ENCODE measurements at regions not wholly inside any gene's neighbourhood (a gene's known extent, or its start where the extent isn't known, plus 50 kb on each side); places are given as distances from the start of the nearest gene placed in this dataset.
"Not testable (repeated sequence)": the region's sequence is repeated elsewhere in the genome, so short reads cannot be mapped to it uniquely, and the experiment has no call there.

DNA sequence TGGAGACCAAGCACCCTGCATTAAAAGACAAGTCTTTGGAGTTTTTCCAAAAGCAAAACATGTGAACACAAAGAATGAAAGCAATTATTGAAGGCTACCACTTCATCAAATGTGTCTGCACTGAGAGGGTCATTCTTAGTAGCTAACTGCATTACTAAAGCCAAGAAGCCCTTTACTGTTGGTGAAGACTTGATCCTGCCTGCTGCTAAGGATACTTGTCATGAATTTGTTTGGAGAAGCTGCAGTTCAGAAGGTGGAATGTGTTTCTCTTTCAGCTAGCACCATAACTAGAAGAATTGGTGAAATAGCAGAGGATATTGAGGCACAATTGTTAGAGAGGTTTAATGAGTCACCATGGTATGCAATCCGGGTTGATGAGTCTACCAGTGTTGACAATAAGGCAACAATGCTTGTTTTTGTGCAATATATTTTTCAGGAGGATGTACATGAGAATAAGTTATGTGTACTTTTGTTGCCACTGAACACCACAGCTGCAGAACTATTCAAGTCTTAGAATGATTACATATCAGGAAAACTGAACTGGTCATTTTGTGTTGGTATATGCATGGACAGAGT lies 457.3 kb upstream of the ISX start:
- TF ChIP-seq, protein P1, sequence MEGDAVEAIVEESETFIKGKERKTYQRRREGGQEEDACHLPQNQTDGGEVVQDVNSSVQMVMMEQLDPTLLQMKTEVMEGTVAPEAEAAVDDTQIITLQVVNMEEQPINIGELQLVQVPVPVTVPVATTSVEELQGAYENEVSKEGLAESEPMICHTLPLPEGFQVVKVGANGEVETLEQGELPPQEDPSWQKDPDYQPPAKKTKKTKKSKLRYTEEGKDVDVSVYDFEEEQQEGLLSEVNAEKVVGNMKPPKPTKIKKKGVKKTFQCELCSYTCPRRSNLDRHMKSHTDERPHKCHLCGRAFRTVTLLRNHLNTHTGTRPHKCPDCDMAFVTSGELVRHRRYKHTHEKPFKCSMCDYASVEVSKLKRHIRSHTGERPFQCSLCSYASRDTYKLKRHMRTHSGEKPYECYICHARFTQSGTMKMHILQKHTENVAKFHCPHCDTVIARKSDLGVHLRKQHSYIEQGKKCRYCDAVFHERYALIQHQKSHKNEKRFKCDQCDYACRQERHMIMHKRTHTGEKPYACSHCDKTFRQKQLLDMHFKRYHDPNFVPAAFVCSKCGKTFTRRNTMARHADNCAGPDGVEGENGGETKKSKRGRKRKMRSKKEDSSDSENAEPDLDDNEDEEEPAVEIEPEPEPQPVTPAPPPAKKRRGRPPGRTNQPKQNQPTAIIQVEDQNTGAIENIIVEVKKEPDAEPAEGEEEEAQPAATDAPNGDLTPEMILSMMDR (IDR thresholded peaks at IDR 0.05; ENCODE audit: low read depth, low read length): no peak
- H3K4me3 ChIP-seq (ENCODE audit: low read depth, low read length): no peak overlapping the region

DNA sequence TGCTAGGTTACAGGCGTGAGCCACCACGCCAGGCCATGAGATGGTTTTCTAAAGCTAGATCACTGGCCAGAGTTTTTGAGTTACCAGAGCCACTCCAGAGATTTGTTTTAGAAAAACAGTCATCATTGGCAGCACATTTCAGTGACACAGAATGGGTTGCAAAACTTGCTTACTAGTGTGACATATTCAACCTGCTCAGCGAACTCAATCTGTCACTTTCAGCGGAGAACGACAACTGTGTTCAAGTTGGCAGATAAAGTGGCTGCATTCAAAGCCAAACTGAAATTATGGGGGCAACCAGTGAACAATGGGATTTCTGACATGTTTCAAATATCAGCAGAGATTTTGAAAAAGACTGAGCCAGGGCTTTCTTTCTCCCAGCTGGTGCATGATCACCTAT lies 456.3 kb upstream of the ISX start:
- TF ChIP-seq, protein P1 (IDR thresholded peaks at IDR 0.05; ENCODE audit: low read depth, low read length): no peak
- no peak overlapping the region for H3K4me3 ChIP-seq (ENCODE audit: low read depth, low read length)

- TF ChIP-seq, protein P1 (IDR thresholded peaks at IDR 0.05; ENCODE audit: low read depth, low read length): no peak
- H3K4me3 ChIP-seq (ENCODE audit: low read depth, low read length): no peak overlapping the region
These were observed 445.8 kb upstream of the ISX start for GRCh38 chr22:34620161-34620560.

DNA sequence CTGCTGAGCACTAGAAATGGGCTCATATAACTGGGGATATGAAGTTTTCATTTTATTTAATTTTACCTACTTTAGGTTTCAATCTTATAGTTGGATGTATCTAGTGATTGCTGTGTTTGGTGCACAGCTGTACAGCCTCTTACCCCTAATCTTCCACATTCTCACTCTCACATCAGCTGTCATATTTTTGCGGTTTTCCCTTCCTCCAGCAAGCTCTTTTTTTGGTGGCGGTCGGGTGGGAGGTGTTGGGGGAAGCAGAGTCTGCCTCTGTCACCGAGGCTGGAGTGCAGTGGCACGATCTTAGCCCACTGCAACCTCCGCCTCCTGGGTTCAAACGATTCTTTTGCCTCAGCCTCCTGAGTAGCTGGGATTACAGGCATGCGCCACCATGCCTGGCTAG lies 445.1 kb upstream of the ISX start:
- TF ChIP-seq, protein P1 (IDR thresholded peaks at IDR 0.05; ENCODE audit: low read depth, low read length): no peak
- no peak overlapping the region for H3K4me3 ChIP-seq (ENCODE audit: low read depth, low read length)

GRCh38 chr22:34622602-34623001 lies 443.4 kb upstream of the ISX start:
- H3K4me3 ChIP-seq (ENCODE audit: low read depth, low read length): no peak overlapping the region
- TF ChIP-seq, protein P1 (IDR thresholded peaks at IDR 0.05; ENCODE audit: low read depth, low read length): no peak

DNA sequence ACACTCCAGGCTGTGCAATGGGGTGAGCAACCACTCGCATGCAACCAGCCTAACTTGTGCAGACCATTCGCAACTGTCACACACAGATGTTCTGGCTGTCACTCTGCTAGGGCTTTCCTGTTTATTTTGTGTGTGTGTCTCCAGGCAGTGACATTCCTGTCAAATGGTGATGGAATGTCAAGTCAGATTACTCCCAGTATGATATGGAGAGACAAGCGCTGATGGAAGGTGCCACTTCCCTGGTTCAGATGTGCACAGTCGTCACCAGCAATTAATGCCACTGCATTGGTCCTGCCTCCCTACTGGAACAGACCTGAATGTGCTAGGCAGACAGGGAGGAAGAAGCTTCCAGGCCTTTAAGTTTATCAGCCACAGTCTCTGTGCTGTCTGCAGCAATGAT lies 442.4 kb upstream of the ISX start:
- TF ChIP-seq, protein P1 (IDR thresholded peaks at IDR 0.05; ENCODE audit: low read depth, low read length): no peak
- no peak overlapping the region for H3K4me3 ChIP-seq (ENCODE audit: low read depth, low read length)

DNA sequence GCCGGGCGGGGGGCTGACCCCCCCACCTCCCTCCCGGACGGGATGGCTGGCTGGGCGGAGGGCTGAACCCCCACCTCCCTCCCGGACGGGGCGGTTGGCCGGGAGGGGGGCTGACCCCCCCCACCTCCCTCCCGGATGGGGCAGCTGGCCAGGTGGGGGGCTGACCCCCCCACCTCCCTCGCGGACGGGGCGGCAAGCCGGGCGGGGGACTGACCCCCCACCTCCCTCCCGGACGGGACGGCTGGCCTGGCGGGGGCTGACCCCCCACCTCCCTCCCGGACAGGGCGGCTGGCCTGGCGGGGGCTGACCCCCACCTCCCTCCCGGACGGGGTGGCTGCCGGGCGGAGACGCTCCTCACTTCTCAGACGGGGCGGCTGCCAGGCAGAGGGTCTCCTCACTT lies 440.1 kb upstream of the ISX start:
- not testable (repeated sequence) for H3K4me3 ChIP-seq (ENCODE audit: low read depth, low read length)

DNA sequence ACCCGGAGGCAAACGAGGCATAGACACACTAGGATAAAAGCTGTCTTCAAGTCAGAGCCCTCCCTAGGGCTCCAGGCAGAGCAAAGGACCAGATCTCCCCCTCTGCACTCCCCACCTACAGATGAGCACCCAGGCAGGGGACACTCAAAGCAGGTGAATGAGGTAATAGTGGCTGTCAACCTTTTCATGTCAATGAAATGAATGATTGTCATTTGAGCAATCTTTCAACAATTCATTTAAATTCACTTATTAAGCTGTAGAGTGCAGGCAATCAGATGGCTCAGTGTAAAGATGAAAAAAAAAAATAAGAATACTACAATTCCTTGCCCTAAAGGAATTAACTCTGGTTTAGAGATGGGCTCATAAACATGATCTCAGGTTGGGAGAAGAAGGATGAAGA lies 427.8 kb upstream of the ISX start:
- TF ChIP-seq, protein P1 (IDR thresholded peaks at IDR 0.05; ENCODE audit: low read depth, low read length): no peak
- H3K4me3 ChIP-seq (ENCODE audit: low read depth, low read length): no peak overlapping the region
